Renal cortex interstitium (tissue), 11 donors: ENCODE measurements at regions not wholly inside any gene's neighbourhood (a gene's known extent, or its start where the extent isn't known, plus 50 kb on each side); places are given as distances from the start of the nearest gene placed in this dataset.
A peak's percentile ranks its signal among the peaks of the same experiment; 100 is the strongest.
"Not testable (repeated sequence)": the region's sequence is repeated elsewhere in the genome, so short reads cannot be mapped to it uniquely, and the experiment has no call there.

ENCODE experiments used
- DNase-seq, 11 donors: peaks; one replicate each; pipeline ENCODE4 v3.0.0-alpha.2; 2013; ENCODE audit warnings: low read depth in 9 of 11, low spot score in 4 of 11; ENCODE audit errors: extremely low read depth in 1 of 11

DNA sequence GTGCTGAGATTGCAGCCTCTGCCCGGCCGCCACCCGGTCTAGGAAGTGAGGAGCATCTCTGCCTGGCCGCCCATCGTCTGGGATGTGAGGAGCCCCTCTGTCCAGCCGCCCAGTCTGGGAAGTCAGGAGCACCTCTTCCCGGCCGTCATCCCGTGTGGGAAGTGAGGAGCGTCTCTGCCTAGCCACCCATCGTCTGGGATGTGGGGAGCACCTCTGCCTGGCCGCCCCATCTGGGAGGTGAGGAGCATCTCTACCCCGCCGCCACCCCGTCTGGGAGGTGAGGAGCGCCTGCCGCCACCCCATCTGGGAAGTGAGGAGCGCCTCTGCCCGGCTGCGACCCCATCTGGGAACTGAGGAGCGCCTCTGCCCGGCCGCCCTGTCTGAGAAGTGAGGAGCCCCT, 372.2 kb downstream of the TECRL start:
- not testable (repeated sequence) for DNase-seq

DNA sequence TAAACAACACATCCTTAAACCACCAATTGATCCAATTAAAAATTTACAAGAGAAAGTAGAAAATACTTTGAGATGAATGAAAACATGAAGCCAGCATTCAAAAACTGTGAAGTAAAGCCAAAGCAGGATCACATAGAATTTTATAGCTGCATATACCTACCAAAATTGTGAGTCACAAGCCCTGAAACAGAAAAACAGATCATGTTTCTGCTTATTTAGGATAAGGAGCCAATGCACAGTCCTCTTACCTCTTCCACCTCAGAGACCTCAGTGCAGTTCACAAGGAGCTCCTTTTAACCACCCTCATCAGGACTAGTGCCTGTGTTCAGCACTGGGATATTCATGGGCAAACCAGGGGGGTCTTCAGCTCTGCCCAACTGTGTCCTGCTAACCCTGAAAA, 386.7 kb downstream of the TECRL start:
- DNase-seq: no peak

DNA sequence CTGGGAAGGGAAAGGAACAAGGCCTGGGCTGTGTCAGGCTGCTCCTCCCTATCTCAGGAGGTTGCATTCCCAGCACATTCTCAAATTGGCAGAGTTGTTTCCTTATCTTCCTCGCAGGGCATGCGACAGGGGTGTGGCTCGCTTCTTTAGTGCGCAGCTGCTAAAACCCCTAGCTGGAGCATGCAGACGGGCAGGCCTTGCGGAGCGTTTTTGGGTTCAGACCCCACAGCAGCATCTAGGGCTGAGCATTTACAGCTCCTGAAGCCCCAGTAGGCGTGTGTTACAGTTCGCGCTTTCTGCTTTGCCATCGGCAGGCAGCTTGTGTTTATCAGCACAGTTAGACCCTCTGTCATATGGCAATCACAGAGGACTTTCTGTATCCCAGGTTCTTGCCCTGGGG, 392.4 kb downstream of the TECRL start:
- no peak for DNase-seq

DNA sequence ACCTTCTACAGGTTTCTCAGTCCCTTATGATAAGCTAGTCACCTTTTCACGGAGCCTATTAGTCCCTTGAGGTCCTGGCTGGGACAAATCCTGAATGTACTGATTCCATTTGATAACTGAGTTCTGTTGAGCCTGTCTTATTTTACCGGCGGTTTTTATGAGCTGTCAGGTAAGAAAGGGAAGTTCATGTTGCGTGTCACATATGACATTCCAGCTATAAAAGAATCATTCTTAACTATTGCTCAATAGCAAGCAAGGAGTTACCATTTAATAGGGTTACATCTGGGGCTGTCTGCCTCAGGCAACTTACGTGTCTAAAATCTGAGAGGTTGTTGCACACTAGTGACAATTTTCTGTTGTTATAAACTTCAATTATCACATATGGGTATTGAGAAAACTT, 394.6 kb downstream of the TECRL start:
- no peak for DNase-seq

DNA sequence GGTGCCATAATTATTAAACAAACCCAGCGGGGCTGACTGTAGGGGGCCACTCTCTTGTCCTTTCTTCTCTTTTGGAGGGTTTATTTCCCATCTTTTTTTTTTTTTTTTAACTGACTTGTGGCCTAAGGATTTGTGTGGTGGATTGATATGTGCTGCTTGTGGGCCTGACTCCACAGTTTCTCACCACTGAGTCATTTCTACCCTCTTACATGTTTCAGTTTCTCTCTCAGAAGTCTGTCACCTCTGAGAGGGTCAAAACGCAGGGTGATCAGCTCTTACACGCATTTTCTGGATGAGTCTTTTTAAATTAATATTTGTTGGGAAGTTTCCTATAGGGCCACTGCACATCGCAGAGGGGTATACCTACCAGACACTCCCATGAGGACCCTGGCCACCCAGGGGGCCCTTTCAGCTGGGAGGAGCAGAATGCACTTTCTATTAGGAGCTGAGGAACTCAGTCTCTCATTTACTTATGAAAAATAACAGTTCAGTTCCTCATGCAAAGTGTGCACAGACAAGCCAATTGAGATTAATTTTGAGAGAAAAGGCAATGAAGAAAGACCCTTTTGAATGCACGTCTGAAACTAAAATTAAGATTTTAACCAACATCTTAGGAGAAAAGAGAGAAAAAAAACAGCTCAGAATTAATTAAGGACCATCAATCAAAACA, 407.9 kb downstream of the TECRL start:
- no peak for DNase-seq

DNA sequence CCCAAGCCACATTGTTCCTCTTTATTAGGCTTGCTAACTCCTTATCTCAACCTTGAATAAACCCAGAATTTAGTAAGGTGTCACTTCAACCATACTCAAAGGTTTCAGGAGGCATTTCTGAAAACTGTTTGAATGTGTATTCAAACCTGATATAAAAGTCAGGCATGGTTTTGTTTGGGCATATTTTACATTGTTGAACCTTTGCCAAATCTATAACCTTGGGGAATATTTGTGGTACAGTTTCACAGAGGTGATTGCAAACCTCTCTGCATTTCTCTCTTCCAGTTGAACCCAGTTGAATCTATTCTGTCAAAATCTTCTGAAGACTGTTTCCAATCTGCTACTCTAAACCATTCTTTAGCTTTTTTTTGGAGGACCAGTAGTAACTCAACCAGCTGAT, 409.0 kb downstream of the TECRL start:
- no peak for DNase-seq

DNA sequence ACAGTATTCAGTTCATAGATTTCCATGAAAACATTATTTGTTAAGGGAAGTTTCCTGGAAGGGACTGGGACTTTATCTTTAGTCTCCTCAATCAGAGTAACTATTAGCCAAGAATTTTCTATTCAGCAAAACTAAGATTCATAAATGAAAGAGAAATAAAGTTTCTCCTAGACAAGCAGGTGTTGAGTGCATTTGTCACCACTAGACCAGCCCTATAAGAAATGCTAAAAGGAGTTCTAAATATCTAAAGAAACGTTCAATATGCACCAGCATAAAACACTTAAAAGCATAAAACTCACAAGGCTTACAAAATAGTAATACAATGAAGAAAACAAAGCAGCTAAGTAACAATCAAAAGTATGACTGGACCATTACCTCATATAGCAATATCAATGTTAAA, 423.0 kb downstream of the TECRL start:
- no peak for DNase-seq

DNA sequence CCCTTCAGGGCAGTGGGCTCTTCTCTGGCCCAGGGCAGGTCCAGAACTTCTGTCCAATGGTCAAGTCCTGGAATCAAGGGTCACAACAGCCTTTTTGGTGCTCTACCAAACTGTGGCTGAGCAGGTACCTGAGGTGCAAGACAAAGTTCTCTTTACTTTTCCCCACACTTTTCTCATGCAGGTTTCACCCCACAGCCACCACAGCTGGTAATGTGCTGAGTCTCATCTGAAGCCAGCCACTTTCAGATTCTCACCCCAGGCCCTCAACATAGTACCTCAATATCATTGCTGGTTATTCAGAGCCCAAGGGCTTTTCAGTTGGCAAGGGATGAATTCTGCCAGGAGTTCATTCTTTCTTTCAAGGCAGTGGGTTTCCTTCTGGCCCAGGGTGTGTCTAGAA, 426.0 kb downstream of the TECRL start:
- no peak for DNase-seq

DNA sequence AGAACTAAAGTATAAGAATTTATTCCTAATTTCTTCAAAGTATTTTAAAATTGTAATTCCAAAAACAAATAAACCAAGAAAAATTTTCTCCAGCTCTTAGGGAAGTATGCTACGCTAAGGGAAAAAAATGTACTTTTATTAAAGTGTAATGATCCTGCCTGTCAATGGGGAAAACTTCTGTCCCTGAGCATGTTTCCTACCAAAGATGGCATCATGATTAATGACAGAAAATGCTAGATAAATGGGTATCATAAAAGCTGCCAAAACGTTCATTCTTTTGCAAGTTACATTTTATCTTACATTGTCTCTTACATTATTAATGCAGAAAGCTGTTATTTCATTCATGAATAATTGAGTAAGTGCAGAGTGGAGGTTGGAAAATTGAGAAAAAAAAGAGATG, 443.4 kb downstream of the TECRL start:
- DNase-seq: no peak

DNA sequence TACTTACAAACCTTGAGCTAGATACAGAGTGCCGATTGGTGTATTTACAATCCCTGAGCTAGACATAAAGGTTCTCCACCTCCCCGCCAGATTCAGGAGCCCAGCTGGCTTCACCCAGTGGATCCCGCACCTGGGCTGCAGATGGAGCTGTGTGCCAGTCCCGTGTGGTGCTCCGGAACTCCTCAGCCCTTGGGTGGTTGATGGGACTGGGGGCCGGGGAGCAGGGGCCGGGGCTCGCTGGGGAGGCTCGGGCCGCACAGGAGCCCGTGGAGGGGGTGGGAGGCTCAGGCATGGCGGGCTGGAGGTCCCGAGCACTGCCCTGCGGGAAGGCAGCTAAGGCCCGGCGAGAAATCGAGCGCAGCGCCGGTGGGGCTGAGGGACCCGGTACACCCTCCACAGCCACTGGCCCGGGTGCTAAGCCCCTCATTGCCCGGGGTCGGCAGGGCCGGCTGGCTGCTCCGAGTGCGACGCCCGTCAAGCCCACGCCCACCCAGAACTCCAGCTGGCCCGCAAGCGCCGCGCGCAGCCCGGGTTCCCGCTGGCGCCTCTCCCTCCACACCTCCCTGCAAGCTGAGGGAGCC, 466.5 kb downstream of the TECRL start:
- DNase-seq: not testable (repeated sequence)

DNA sequence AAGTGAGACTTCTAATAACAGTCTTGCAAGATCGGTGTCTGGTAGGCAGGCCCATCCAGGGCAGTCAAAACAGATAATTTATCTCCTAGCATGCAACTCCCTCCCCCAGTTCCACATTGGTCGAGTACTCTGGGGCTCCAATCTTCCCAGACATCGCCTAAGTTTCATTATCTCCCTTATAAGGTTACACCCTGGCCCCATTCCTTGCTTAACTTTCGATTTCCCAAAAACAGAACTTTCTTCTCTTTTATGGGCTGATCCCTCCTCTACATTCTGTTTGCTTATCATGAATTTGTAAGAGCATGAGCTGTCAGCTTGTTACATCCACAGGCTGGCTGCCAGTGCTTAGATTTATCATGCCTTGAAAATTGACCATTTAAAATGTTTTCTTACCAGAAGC, 471.3 kb downstream of the TECRL start:
- peak in 5 of 11 donors; percentile 2 to 5 (median 2) for DNase-seq

DNA sequence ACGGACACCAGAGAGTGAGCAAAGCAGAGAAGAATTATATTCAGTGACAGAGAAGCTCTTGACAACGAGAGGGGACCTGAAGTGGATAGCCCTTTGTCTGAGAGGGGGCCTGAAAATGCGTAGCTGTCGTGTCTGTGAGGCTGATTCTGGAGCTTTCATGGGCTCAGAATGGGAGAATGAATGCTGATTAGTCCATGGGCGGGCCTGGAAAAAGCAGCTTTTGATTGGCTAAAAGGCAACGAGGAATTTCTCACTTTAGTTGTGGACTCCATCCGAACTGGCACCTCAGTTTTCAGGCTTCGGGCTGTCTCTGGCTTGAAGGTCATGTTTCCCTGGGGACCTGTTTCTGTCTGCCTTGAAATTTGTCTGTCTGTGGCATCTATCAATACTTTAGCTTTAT, 487.1 kb downstream of the TECRL start:
- no peak for DNase-seq

DNA sequence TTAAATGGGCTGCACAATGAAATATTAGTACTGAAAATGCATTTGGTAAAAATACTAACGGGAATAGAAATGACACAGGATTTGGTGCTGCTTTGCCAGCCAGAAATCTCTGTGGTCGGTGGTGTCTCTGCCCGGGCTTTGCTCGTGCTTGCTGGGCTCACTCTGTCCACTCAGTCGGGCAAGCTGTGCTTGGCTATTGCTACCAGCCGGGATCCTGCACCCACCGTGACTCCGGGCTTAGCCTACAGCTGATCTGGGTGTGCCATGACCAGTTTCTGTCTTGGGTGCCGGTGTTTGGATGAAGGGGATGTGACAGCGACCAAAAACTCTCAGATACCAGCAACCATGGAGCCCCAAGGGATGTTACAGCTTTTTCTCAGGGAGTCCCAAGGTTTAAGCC, 487.7 kb downstream of the TECRL start:
- no peak for DNase-seq

DNA sequence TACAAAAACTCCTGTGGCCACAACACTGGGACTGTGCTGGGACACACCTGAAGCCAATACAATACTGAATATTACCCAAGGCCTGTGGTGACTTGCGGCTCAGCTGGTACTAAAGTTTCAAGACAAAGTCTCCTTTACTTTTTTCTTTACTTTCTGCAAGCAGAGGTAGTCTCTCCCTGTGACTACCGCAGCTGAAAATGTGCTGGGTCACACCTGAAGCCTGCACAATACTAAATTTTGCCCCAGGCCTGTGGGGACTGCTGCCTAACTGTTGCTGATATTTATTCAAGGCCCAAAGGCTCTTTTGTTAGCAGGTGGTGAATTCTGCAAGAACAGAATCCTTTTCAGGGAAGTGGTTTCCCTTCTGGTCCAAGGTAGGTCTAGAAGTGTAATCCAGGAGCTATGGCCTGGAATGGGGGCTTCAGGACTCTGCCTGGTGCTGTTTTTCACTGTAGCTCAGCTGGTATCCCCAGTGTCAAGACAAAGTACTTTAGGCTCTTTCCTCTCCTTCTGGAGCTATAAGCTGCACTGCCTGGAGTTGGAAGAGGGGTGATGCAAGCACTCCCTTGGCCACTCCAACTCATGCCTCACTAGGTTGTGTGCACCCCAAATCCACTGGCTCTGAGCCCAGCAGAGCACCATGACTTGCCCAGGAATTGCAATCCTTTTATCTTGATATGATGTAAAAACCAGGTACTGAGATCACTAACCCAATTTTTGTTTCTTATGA, 489.4 kb downstream of the TECRL start:
- DNase-seq: no peak

DNA sequence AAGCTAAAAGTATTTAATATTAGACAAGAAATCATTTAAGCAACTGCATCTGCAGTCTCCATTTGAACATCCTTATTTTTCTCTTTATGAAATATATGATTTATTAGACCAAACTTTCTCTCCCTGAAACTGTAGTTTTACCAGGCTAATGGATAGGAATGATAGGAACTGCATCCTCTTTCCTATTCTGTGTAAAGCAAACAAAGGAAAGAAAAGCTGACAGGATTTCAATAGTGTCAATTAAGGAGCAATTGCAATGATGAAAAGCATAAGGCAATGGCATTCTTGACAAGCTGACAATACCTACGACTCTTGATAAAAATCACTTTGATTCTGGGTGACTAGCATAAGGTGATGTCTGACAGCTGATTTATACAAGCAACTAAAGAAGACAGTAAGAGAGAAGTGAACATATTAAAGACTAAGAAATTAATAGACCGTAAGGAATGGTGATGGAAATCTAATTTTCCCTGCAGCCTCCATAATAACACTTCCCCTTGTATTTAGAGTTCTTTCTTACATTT, 502.5 kb downstream of the TECRL start:
- no peak for DNase-seq

DNA sequence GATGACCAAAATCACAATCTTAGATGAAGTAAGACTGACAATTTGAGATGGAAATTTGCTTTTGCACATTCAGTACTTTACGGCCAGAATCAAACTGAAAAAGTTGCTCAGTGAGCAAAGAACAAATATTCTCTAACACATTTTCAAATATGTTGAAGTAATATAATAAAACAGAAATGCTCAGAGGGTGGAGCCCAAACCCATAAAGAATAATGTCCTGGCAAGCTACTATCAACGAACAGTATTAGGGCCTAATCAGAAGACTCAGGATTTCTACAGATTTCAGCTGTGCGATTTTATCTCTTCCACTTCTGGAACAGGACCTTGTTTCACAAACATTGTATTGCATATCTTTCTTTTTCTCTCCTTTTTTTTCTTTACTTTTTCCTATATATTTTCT, 505.0 kb downstream of the TECRL start:
- no peak for DNase-seq

DNA sequence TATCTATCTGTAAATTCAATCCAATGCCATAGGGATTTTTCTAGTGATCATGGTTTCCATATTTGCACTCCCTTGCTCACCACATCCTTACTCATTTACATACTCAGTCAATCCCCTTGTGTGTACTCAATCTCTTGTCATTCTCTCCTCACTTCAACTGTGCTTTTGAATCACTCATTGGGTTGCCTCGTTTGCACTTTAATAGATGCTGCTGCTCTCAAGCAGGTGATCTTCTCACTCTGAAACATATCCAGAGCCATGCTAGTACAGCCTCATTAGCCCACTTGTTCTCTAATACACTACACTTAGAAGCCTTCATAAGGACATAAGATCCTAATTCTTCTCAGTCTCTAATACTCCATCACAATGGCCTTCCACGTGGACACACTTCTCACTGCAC, 507.9 kb downstream of the TECRL start:
- no peak for DNase-seq

DNA sequence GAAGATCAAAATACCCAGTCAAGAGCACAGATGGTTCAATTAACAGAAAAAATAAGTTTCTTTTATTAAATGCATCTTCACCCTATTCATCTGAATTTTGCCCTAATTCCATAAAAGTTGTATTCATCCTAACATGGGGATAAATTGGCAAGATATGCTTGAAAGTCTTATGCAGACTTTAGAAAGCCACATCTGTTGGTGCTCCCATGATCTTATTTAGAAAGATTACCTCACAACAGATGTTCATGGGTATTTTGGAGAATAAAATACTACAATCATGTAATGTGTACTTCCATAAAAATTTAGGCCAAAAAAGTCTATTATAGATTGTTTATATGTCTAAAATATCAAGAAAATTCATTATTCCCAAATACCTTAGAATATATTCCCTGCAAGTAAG, 510.3 kb downstream of the TECRL start:
- no peak for DNase-seq

DNA sequence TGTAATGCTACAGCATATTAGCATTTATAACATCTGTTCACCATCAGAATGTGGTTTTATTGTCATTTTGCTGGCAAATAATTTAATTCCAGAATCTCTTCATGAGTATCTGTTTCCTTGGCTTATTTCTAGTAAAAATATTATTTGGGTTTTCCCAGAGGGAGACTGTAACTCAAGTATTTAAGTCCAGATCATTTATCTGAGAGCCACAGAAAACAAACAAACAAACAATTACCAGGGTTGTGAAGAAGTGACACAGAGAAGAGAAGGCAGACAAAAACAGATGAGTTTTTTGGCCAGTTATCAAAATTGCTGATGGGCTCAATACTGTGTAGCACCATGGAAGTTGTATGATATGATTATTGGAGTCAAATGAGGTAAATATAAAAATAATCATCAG, 515.1 kb downstream of the TECRL start:
- peak in 1 of 11 donors; percentile 2 for DNase-seq

DNA sequence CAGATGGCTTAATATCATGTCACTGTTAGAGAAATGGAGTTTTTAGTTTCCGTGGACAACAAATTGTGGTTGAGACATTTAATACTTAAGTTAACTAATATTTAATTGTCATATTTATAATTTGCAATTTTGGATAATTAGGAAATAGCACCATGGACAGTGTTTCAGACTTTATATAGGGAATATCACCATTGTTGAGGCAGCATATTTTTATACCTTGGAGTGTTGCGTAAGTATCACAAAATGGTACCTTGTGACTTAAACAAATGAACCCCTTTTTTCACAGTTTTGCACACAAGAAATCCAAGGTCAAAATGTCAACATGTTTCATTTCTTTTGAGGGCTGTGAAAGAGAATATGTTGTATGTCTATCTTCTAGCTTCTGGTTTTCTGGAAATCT, 539.9 kb downstream of the TECRL start:
- no peak for DNase-seq
